ENCODE measurements at regions not wholly inside any gene's neighbourhood (a gene's known extent, or its start where the extent isn't known, plus 50 kb on each side); places are given as distances from the start of the nearest gene placed in this dataset.

GRCh38 chr18:60053747-60054304 lies 154.0 kb downstream of the PMAIP1 start:
- no peaks in the 10 kb centered on the region for H3K27me3 ChIP-seq
- H3K27ac ChIP-seq, result no peak overlapping the region
- no peaks in the 10 kb centered on the region for H3K4me1 ChIP-seq (replicated peaks in 1 of 2)
- H3K4me3 ChIP-seq, result no peak overlapping the region
- WGBS, 4 donors, result 51 to 58% (median 55%) methylated on average over 8 of the region's 8 CpGs
- TF ChIP-seq CTCF (IDR thresholded peaks at IDR 0.05) (no peak), POLR2A (IDR thresholded peaks at IDR 0.05) (no peak)
- intact Hi-C loops (cut with DNase I), result no loop called here
- DNase-seq, result peak; percentile 37 to 62 (median 55)
- H3K36me3 ChIP-seq (replicated peaks in 1 of 2), result no peaks in the 10 kb centered on the region
- H3K9me3 ChIP-seq (replicated peaks in 1 of 3), result no peaks in the 10 kb centered on the region

GRCh38 chr18:60050821-60051220 lies 151.0 kb downstream of the PMAIP1 start:
- no peaks in the 10 kb centered on the region for H3K27me3 ChIP-seq
- H3K27ac ChIP-seq, result no peak overlapping the region
- no peaks in the 10 kb centered on the region for H3K4me1 ChIP-seq (replicated peaks in 1 of 2)
- TF ChIP-seq POLR2A (IDR thresholded peaks at IDR 0.05), result no peak
- TF ChIP-seq CTCF (IDR thresholded peaks at IDR 0.05), result no peak
- DNase-seq, result no peak
- 53 to 64% (median 61%) methylated on average over 1 of the region's 1 CpG for WGBS, 4 donors
- no peak overlapping the region for H3K4me3 ChIP-seq
- no peaks in the 10 kb centered on the region for H3K36me3 ChIP-seq (replicated peaks in 1 of 2)
- H3K9me3 ChIP-seq (replicated peaks in 1 of 3), result no peaks in the 10 kb centered on the region
- intact Hi-C loops (cut with DNase I), result no loop called here

- no peaks in the 10 kb centered on the region for H3K36me3 ChIP-seq (replicated peaks in 1 of 2)
- no peak overlapping the region for H3K27ac ChIP-seq
- intact Hi-C loops (cut with DNase I), result no loop called here
- no peaks in the 10 kb centered on the region for H3K9me3 ChIP-seq (replicated peaks in 1 of 3)
- no peak for TF ChIP-seq POLR2A (IDR thresholded peaks at IDR 0.05)
- H3K4me1 ChIP-seq (replicated peaks in 1 of 2), result no peaks in the 10 kb centered on the region
- no peak for DNase-seq
- no peaks in the 10 kb centered on the region for H3K27me3 ChIP-seq
- no peak overlapping the region for H3K4me3 ChIP-seq
Measured at GRCh38 chr18:60049172-60049571, 149.4 kb downstream of the PMAIP1 start.

GRCh38 chr18:60047556-60047955 lies 147.8 kb downstream of the PMAIP1 start:
- DNase-seq, result no peak
- intact Hi-C loops (cut with DNase I), result no loop called here
- TF ChIP-seq POLR2A (IDR thresholded peaks at IDR 0.05), result no peak
- TF ChIP-seq CTCF (IDR thresholded peaks at IDR 0.05), result no peak
- Histone ChIP-seq H3K27me3 (no peaks in the 10 kb centered on the region), H3K36me3 (replicated peaks in 1 of 2) (no peaks in the 10 kb centered on the region), H3K4me1 (replicated peaks in 1 of 2) (no peaks in the 10 kb centered on the region), H3K27ac (no peak overlapping the region), H3K4me3 (no peak overlapping the region), H3K9me3 (replicated peaks in 1 of 3) (no peaks in the 10 kb centered on the region)

GRCh38 chr18:60044290-60045006 lies 144.7 kb downstream of the PMAIP1 start:
- DNase-seq, result no peak
- no peaks in the 10 kb centered on the region for H3K4me1 ChIP-seq (replicated peaks in 1 of 2)
- intact Hi-C loops (cut with DNase I), result no loop called here
- WGBS, 4 donors, result 77 to 88% (median 84%) methylated on average over 2 of the region's 2 CpGs
- H3K27me3 ChIP-seq, result no peaks in the 10 kb centered on the region
- TF ChIP-seq CTCF (IDR thresholded peaks at IDR 0.05) (no peak), POLR2A (IDR thresholded peaks at IDR 0.05) (no peak)
- H3K36me3 ChIP-seq (replicated peaks in 1 of 2), result no peaks in the 10 kb centered on the region
- H3K9me3 ChIP-seq (replicated peaks in 1 of 3), result no peaks in the 10 kb centered on the region
- H3K27ac ChIP-seq, result no peak overlapping the region
- no peak overlapping the region for H3K4me3 ChIP-seq

Data from adrenal gland (tissue), 9 donors.